ENCODE measurements at regions not wholly inside any gene's neighbourhood (a gene's known extent, or its start where the extent isn't known, plus 50 kb on each side); places are given as distances from the start of the nearest gene placed in this dataset.

GRCh38 chr5:167557359-167557758 lies 734.1 kb upstream of the WWC1 start:
- TF ChIP-seq POLR2A (IDR thresholded peaks at IDR 0.05) (no peak), CTCF (IDR thresholded peaks at IDR 0.05) (no peak)
